ENCODE measurements at regions not wholly inside any gene's neighbourhood (a gene's known extent, or its start where the extent isn't known, plus 50 kb on each side); places are given as distances from the start of the nearest gene placed in this dataset.

DNA sequence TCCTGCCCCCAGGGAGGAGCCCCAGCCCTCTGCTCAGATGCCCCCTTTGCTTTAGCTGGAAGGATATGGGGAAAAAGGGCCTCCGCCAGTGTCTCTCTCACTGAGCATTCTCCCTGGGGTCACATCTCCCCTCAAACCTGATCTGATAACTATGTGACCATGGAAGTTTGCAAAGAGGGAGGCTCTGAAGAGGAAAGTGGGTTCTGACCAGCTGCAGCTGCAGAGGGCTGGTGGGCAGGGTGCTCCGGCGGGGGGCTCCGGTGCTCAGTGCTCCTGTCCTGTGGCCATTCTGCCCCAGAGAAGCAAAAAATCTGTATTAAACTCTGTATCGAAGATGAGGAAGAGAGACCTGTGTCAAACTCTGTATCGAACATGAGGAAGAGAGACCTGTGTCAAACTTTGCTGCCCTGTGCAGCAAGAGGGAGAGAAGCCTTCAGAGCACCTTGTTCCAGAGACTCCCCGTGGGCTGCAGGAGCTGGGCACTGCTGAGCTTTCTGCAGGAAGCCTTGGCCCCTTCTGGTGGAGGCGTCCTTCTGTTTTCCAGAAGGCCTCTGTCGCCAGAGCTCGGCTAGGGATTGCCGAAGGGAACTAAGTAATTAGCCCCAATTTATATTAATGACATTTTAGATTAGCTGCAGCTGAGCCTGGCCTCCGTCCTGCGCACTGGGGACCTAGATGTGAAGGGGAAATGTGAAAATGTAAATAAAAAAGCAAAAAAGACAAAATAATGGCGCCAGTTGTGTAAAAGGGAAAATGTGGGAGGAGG lies 186.2 kb upstream of the C1orf174 start:
- intact Hi-C loops (cut with DNase I) = no loop called here
- Histone ChIP-seq H3K4me3 (no peak overlapping the region), H3K36me3 (no peaks in the 10 kb centered on the region), H3K4me1 (no peaks in the 10 kb centered on the region), H3K27me3 (peaks cover 9% of the 10 kb centered on the region), H3K27ac (no peak overlapping the region), H3K9me3 (peaks cover 1% of the 10 kb centered on the region)
- DNase-seq (no peak), ATAC-seq (no peak)
- TF ChIP-seq, protein P1, sequence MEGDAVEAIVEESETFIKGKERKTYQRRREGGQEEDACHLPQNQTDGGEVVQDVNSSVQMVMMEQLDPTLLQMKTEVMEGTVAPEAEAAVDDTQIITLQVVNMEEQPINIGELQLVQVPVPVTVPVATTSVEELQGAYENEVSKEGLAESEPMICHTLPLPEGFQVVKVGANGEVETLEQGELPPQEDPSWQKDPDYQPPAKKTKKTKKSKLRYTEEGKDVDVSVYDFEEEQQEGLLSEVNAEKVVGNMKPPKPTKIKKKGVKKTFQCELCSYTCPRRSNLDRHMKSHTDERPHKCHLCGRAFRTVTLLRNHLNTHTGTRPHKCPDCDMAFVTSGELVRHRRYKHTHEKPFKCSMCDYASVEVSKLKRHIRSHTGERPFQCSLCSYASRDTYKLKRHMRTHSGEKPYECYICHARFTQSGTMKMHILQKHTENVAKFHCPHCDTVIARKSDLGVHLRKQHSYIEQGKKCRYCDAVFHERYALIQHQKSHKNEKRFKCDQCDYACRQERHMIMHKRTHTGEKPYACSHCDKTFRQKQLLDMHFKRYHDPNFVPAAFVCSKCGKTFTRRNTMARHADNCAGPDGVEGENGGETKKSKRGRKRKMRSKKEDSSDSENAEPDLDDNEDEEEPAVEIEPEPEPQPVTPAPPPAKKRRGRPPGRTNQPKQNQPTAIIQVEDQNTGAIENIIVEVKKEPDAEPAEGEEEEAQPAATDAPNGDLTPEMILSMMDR (IDR thresholded peaks at IDR 0.05) = no peak

- Histone ChIP-seq H3K9me3 (peaks cover 8% of the 10 kb centered on the region), H3K27me3 (peaks cover 7% of the 10 kb centered on the region), H3K36me3 (no peaks in the 10 kb centered on the region), H3K4me1 (no peaks in the 10 kb centered on the region), H3K27ac (no peak overlapping the region), H3K4me3 (no peak overlapping the region)
- no peak for DNase-seq
- no peak for ATAC-seq
- TF ChIP-seq, protein P1 (IDR thresholded peaks at IDR 0.05) = no peak
- intact Hi-C loops (cut with DNase I) = no loop called here
These were observed 186.8 kb upstream of the C1orf174 start for GRCh38 chr1:4086921-4087320.

- Histone ChIP-seq H3K4me3 (no peak overlapping the region), H3K27me3 (no peaks in the 10 kb centered on the region), H3K9me3 (peaks cover 9% of the 10 kb centered on the region), H3K4me1 (no peaks in the 10 kb centered on the region), H3K36me3 (no peaks in the 10 kb centered on the region), H3K27ac (no peak overlapping the region)
- ATAC-seq (no peak), DNase-seq (no peak)
- TF ChIP-seq, protein P1 (IDR thresholded peaks at IDR 0.05) = no peak
- intact Hi-C loops (cut with DNase I) = no loop called here
These were observed 187.7 kb upstream of the C1orf174 start for GRCh38 chr1:4087530-4088420.

GRCh38 chr1:4088676-4089075 lies 188.6 kb upstream of the C1orf174 start:
- no peaks in the 10 kb centered on the region for H3K4me1 ChIP-seq
- no peaks in the 10 kb centered on the region for H3K36me3 ChIP-seq
- H3K4me3 ChIP-seq = no peak overlapping the region
- H3K27me3 ChIP-seq = no peaks in the 10 kb centered on the region
- ATAC-seq = no peak
- no peak overlapping the region for H3K27ac ChIP-seq
- intact Hi-C loops (cut with DNase I) = no loop called here
- DNase-seq = no peak
- TF ChIP-seq, protein P1 (IDR thresholded peaks at IDR 0.05) = no peak
- peaks cover 9% of the 10 kb centered on the region for H3K9me3 ChIP-seq

DNA sequence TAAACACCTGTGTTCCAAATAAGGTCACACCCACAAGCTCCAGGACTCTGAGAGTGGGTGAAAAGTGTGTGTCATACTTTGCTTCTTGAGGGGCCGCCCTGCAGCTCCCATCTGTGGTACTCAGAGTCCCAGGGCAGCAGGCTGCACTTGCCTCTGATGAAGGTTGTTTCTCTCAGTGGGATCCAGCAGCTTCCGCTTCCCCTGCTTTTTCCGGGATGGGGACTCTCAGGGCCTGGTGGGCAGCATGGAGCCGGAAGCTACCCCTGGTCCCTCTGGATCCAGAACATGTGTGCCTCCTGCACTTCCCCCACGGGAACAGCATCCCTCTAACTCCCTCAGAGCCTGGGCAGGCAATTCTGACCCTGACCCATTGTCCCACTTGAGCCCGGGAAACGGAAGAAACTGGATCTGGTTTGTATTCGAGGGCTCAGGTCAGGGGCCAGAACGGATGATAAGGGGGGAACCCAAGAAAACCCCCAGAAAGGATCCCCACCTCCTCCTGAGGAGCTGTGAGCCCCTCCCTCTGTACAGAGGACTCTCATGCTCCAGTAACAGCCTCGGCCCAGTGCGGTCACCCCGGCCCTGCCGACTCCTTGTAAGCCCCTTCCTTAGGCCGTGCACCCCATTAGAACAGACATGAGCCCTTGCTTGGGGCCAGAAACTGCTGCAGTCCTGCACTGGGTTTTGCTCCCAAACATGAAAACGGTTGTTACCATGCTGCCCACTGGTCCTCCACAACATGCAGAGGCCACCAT lies 189.5 kb upstream of the C1orf174 start:
- Histone ChIP-seq H3K27ac (no peak overlapping the region), H3K4me1 (no peaks in the 10 kb centered on the region), H3K27me3 (no peaks in the 10 kb centered on the region), H3K4me3 (no peak overlapping the region), H3K36me3 (no peaks in the 10 kb centered on the region), H3K9me3 (peaks cover 9% of the 10 kb centered on the region)
- no peak for ATAC-seq
- no peak for DNase-seq
- TF ChIP-seq, protein P1 (IDR thresholded peaks at IDR 0.05) = no peak
- intact Hi-C loops (cut with DNase I) = no loop called here
